Ovary (tissue), 3 donors: ENCODE measurements at regions not wholly inside any gene's neighbourhood (a gene's known extent, or its start where the extent isn't known, plus 50 kb on each side); places are given as distances from the start of the nearest gene placed in this dataset.

Experiments used
- EP300 ChIP-seq: sonication (generic); formaldehyde crosslinking; IDR thresholded peaks from one replicate; pipeline ENCODE4 v1.6.1; 2017; ENCODE audit warnings: antibody characterized with exemption
- POLR2A ChIP-seq: fragments of 450-650 bp; IDR thresholded peaks from one replicate; pipeline ENCODE4 v1.6.1; 2017; ENCODE audit warnings: antibody characterized with exemption, mild to moderate bottlenecking, moderate library complexity
- TF ChIP-seq, protein P1 (sequence below), 3 donors: fragments of 450-650 bp in 2 of 3; fragments of 200-600 bp in 1 of 3; IDR thresholded peaks; one replicate each; pipeline versions ENCODE4 v1.5.1 to v1.8.0; 2016 to 2022; ENCODE audit warnings: antibody characterized with exemption in 3 of 3, mild to moderate bottlenecking in 1 of 3
- donor health status: DM: no; HTN: no; CAD: no.

DNA sequence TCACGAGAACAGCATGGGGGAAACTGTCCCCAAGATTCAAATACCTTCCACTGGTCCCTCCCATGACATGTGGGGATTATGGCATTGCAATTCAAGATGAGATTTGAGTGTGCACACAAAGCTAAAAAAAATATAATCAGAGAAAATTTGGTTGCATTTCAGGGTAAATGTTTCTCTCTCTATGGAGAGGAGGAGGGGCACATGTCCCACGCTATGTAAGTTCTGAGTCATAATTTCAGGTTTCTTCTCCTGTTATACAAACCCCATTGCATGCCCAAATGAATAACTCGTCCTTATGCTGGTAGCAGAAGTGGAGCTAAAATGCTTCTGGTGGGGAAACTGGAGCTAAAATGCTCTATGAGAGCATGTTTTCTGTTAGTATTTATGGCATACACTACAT lies 209.7 kb upstream of the DCBLD2 start:
- TF ChIP-seq, protein P1, sequence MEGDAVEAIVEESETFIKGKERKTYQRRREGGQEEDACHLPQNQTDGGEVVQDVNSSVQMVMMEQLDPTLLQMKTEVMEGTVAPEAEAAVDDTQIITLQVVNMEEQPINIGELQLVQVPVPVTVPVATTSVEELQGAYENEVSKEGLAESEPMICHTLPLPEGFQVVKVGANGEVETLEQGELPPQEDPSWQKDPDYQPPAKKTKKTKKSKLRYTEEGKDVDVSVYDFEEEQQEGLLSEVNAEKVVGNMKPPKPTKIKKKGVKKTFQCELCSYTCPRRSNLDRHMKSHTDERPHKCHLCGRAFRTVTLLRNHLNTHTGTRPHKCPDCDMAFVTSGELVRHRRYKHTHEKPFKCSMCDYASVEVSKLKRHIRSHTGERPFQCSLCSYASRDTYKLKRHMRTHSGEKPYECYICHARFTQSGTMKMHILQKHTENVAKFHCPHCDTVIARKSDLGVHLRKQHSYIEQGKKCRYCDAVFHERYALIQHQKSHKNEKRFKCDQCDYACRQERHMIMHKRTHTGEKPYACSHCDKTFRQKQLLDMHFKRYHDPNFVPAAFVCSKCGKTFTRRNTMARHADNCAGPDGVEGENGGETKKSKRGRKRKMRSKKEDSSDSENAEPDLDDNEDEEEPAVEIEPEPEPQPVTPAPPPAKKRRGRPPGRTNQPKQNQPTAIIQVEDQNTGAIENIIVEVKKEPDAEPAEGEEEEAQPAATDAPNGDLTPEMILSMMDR (IDR thresholded peaks at IDR 0.05): no peak
- TF ChIP-seq POLR2A: no peak
- no peak for TF ChIP-seq EP300
